ENCODE measurements at regions not wholly inside any gene's neighbourhood (a gene's known extent, or its start where the extent isn't known, plus 50 kb on each side); places are given as distances from the start of the nearest gene placed in this dataset.
A peak's percentile ranks its signal among the peaks of the same experiment; 100 is the strongest.

DNA sequence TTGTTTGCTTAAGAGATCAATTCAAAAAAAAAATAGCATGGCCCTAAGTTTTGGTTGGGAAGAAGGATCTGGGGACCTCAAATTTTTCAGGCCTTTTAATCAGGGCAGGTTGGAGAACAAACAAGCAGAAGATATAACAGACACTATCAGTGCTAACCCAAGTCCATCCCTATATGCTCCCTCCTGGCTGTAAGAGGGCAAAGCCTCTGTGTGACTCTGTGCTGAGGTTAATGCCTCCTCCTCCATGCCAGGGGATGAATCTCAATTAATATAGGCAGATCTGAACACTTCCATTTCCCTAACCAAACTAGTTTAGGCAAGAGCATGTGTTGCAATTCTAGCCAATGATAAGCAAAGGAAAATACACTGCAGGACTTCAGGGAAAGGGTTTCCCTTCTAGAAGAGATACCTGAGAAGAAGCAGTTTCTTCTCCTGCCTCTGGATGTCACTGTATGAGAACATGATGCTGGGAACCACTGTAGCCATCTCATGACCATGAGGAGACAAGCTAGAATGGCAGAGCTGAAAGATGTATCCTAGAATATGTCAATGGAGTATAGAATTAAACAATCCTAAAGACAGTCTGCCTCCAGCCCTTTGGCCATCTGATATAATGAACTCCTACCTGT, 76.0 kb downstream of the CHD9NB start:
- in situ Hi-C loops (cut with HindIII; ENCODE audit: low pct_unique_long_range_greater_than_20kb, low sequenced_read_pairs) = no loop called here
- DNase-seq (ENCODE audit: low read depth, low spot score) = peak; percentile 64

DNA sequence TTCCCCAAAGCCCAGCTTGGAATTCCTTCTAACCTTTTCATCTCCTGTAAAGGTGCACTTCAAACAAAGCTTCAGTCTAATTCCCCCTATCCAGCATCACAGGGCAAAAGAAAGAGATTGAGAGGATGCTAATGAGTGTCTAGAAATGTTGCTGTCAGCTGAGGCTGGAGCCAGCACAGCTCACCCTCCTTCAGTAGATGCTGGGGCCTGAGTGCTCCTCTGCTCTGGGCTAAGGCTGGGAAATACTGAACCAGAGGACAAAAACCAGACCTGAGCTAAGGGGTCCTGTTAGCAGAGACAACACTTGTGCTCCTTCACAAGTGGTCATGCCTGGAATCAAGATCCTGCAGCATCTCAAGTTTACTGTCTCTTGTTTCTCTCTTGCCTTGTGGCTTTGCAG, 85.0 kb downstream of the CHD9NB start:
- in situ Hi-C loops (cut with HindIII; ENCODE audit: low pct_unique_long_range_greater_than_20kb, low sequenced_read_pairs) = no loop called here
- no peak for DNase-seq (ENCODE audit: low read depth, low spot score)

DNA sequence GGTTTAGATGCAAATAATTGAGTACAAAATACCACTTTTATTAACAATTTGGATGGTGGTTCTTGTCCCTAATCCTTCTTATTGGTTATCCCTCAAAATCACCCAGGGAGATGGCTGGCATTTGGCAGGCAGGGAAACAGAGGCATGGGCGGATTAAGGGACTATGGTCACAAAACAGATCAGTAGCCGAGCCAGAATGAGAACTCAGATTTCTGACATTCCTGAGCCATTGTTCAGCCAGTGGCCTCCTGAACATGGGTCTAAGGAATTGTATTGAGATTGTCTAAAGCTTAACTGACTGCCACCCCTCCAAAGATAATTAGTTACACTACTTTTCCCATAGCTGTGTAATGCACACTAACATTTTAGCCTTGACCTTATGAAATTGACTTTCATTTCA, 88.4 kb downstream of the CHD9NB start:
- in situ Hi-C loops (cut with HindIII; ENCODE audit: low pct_unique_long_range_greater_than_20kb, low sequenced_read_pairs) = no loop called here
- DNase-seq (ENCODE audit: low read depth, low spot score) = no peak

DNA sequence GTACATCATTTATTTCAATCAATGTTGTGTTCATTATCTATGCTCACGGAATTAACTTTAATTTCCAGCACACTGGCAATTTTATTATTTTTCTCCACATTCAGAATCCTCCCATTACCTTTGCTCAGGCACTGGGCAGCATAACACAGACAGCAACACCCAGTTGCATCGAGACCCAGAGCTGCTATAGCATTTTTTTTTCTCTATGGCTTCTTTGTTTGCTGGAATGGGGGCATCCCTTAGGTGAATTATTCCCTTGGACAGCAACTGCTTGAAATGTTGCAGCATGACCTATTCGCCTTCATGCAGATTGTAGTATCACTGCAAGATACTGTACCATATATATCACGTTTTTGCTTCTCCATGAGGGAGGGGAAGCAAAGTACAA, 88.8 kb downstream of the CHD9NB start:
- DNase-seq (ENCODE audit: low read depth, low spot score) = no peak
- in situ Hi-C loops (cut with HindIII; ENCODE audit: low pct_unique_long_range_greater_than_20kb, low sequenced_read_pairs) = no loop called here

DNA sequence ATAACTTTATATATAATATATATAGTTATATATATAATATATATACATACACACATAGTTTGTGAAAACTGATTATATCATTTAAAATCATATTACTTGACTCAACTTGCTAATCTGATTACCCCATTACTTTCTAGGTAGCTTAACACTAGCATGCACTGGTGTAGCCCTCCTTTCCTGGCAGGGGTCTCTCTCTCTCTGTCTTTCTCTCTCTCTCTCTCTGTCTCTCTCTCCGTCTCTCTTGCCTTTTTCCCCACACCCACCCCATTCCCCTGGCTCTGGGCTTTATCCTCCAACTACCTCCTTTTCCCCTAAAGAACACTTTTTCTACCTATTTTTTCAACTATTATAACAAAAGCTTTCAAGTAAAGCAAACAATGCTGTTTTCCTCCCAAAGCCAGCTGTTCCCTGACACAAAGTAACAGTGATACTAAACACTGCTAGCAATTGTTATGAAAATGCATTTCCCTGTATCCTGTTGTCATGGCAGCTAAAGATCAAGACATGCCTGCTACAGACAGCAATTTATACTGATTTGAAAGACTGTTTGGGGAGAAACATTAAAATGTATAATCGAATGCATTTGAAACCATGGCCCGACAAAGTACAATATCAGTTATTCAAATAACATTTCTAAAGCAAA, 89.4 kb downstream of the CHD9NB start:
- DNase-seq (ENCODE audit: low read depth, low spot score) = no peak
- in situ Hi-C loops (cut with HindIII; ENCODE audit: low pct_unique_long_range_greater_than_20kb, low sequenced_read_pairs) = no loop called here

DNA sequence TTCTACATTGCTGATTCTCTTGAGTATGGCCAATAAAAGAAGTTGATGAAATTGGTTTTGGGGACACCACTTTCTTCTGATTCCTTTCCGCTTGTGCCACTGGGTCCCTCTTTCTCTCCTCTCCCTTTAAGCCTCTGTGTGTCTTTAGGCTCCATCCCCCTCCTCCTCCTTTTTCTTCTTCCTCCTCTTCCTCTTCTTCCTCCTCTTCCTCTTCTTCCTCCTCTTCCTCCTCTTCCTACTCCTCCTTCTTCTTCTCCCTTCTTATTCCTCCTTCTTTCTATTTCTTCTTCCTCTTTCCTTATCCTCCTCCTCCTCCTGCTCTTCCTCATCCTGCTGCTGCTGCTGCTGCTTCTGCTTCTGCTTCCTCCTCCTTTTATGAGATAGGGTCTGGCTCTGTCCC, 93.7 kb downstream of the CHD9NB start:
- no peak for DNase-seq (ENCODE audit: low read depth, low spot score)
- in situ Hi-C loops (cut with HindIII; ENCODE audit: low pct_unique_long_range_greater_than_20kb, low sequenced_read_pairs) = no loop called here

DNA sequence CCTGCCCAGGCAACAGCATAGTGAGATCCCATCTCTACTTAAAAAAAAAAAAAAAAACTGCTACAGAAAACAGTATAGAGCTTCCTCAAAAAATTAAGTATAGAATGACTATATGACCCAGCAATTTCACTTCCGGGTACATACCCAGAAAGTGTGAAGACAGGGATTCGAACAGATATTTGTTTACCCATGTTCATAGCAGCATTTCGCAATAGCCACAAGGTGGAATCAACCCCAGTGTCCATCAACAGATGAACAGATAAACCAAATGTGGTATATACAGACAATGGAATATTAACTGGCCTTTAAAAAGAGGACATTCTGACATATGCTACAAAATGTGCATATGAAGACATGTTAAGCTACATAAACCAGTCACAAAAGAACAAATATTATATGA, 95.5 kb downstream of the CHD9NB start:
- in situ Hi-C loops (cut with HindIII; ENCODE audit: low pct_unique_long_range_greater_than_20kb, low sequenced_read_pairs) = no loop called here
- no peak for DNase-seq (ENCODE audit: low read depth, low spot score)

DNA sequence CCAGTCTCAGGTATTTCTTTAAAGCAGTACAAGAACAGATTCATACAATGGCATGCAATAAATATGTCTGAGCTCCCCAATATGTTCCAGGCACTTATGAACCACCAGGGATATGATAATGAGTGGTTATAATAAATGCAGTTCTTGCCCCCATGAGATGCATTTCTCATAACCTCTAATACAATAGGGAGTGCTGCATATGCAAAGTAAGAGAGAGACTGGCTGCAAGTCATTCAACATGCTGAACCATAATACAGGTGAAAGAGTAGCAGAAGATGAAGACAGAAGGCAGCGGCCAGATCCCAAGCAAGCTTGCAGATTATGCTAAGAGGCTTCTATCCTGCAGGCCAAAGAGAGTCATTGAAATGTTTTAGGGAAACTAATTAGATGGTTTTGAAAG, 96.7 kb downstream of the CHD9NB start:
- in situ Hi-C loops (cut with HindIII; ENCODE audit: low pct_unique_long_range_greater_than_20kb, low sequenced_read_pairs) = no loop called here
- no peak for DNase-seq (ENCODE audit: low read depth, low spot score)

DNA sequence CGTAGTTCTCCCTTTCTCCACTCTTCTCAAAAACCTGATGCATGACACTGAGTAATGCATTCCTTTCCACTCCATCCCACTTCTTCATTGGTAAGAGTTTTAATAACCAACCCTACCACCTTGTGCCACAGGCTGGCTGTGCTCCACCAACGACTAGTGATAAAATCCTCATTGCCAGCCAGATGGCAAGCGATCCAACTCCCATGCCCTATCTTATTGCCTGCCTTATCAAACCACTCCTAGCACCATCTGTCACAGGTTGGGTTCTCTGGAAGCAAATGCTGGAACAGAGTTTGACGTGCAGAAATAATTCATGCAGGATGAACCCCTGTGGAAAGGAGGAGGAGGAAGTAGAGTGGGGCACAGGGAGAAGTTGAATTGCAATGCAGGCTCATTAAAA, 99.5 kb downstream of the CHD9NB start:
- in situ Hi-C loops (cut with HindIII; ENCODE audit: low pct_unique_long_range_greater_than_20kb, low sequenced_read_pairs) = no loop called here
- no peak for DNase-seq (ENCODE audit: low read depth, low spot score)

DNA sequence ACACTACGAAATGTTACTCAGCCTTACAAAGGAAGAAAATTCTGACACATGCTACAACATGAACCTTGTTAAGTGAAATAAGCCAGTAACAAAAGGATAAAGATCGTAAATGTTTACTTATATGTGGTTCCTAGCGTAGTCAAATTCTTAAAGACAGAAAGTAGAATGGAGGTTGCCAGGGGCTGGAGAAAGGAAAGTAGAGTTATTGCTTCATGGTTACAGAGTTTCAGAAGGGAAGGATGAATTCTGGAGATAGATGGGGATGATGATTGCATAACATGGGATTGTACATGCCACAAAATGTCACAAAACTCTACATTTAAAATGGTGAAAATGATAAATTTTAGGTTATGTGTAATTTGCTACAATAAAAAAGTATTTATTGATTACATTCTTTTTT, 103.8 kb downstream of the CHD9NB start:
- no peak for DNase-seq (ENCODE audit: low read depth, low spot score)
- in situ Hi-C loops (cut with HindIII; ENCODE audit: low pct_unique_long_range_greater_than_20kb, low sequenced_read_pairs) = no loop called here

DNA sequence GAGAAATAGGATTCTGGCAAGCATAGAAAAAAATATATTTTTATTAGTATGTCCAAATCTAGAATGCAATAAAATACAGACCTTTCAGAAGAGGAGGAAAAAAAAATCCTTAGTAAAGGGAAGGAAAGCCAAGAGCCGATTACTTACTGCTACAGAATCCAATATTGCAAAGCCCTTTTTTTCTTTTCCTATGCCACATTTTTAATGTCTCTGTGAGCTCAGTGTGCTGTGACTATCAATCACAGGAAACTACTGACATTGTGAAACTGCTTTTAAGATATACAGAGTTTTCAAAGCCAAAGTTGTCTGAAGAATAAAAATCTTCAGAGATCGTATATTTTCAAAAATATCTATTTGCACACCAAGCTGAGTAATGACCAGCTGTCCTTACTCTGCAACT, 120.4 kb downstream of the CHD9NB start:
- in situ Hi-C loops (cut with HindIII; ENCODE audit: low pct_unique_long_range_greater_than_20kb, low sequenced_read_pairs) = no loop called here
- DNase-seq (ENCODE audit: low read depth, low spot score) = no peak

DNA sequence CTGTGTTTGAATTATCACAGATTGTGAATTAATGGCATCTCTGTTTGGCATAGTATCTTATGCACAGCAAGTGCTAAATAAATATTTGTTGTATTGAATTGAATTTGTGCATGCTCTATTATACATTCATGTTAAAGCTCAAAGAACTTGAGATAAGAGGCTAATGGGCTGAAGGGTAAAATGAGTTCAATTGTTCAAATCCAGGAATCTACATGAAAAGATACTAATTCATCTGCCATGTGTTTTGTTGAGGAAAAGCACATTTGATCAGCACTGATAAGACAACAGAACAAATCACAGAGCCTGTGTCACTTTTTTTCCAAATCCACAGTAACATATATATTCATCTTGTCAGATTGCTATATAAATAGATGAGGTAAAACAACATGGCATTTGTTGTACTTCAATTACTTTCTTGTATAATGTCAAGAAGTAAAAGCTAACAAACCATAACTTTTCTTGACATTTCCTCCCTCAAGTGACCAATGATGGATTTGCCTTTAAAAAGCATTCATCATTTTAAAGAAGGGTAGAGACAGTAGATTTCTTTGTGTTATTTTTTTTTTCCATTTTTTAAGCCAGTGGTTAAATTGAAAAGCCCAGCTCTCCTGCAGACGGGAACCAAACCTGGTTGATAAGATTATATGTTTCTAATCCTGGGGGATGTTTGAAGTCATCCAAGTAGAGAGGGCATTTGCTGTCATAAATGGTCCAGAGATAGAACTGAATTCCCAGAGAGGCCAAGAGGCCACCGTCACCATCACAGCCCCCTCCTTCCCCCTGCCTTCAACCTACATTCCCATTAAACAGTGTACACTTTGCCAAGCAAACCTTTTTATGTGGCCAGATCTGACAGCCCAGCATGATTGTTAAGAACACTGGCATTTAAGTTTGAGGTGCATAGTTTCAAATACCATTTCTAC, 123.0 kb downstream of the CHD9NB start:
- in situ Hi-C loops (cut with HindIII; ENCODE audit: low pct_unique_long_range_greater_than_20kb, low sequenced_read_pairs) = no loop called here
- DNase-seq (ENCODE audit: low read depth, low spot score) = peak; percentile 9

DNA sequence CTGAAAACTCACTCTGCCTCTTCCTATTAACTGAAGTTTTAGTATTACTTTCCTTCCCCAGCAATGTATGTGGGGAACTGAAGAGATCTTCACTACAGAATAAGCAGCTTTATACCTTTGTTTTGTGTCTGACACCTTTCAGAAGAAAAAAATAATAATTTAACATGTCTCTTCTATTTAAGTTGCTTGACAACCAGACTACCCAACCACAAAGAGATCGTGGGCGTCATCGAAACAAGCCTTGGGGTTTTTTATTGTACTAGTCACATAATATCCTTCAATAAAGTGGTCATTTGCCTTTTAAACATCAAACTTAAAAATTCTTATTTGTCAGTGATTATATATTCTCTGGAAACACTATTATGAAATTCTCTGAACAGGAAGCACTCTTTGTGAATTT, 123.7 kb downstream of the CHD9NB start:
- no peak for DNase-seq (ENCODE audit: low read depth, low spot score)
- in situ Hi-C loops (cut with HindIII; ENCODE audit: low pct_unique_long_range_greater_than_20kb, low sequenced_read_pairs) = no loop called here

DNA sequence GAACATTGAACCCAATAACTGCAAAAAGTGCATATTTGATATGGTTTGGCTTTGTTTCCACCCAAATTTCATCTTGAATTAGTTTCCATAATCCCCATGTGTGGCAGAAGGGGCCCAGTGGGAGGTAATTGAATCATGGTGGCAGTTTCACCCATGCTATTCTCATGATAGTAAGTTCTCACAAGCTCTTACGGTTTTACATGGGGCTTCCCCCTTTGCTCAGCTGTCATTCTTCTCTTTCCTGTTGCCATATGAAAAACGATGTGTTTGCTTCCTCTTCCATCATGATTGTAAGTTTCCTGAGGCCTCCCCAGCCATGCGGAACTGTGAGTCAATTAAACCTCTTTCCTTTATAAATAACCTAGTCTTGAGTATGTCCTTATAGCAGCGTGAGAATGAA, 127.6 kb downstream of the CHD9NB start:
- no peak for DNase-seq (ENCODE audit: low read depth, low spot score)
- in situ Hi-C loops (cut with HindIII; ENCODE audit: low pct_unique_long_range_greater_than_20kb, low sequenced_read_pairs) = no loop called here

DNA sequence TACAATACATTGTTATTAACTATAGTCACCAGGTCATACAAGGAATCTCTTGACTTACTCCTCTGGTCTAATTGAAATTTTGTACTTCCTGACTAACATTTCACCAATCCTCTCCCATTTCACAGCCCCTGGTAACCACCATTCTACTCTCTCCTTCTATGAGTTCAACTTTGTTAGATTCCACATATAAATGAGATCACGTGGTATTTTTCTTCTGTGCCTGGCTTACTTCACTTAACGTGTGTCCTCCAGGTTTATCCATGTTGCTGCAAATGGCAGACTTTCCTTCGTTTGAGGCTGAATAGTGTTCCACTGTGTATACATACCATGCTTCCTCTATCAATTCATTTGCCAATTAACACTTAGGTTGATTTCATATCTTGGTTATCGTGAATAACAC, 128.5 kb downstream of the CHD9NB start:
- DNase-seq (ENCODE audit: low read depth, low spot score) = no peak
- in situ Hi-C loops (cut with HindIII; ENCODE audit: low pct_unique_long_range_greater_than_20kb, low sequenced_read_pairs) = no loop called here

DNA sequence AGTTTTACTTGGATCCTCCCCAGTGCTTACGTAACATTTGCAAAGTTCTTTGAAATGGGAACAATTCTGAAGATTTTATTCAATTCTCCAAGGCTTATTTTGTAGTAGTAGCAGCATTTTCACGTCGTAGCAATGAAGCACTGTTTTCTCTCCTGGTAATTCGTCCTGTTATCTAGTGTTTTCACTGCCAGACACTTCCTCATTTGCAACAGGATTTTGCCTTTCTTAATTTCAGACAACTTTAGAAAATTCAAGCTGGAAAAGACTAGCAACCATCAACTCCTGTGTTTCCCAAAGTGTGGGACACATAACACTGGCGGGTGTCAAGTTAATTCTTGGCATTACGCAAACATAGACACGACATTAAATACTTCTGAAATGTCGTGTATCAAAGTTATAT, 131.6 kb downstream of the CHD9NB start:
- DNase-seq (ENCODE audit: low read depth, low spot score) = no peak
- in situ Hi-C loops (cut with HindIII; ENCODE audit: low pct_unique_long_range_greater_than_20kb, low sequenced_read_pairs) = no loop called here

DNA sequence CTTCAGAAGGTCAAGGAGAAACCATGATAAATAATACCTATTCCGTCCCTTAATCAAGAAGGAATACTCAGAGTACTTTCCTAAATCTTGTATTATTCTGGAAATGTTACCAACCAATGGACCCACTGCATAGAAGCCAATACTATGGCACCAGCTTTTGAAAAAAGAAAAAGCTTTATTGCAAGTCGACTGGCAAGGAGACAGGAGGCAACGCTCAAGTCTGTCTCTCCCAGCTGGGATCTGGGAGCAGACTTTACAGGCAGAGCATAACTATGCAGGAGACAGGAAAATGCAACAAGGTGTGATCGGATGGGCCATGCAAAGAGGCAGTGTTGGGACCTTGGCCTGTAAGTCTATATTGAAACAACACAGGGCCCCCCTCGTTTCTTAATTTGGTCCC, 132.4 kb downstream of the CHD9NB start:
- in situ Hi-C loops (cut with HindIII; ENCODE audit: low pct_unique_long_range_greater_than_20kb, low sequenced_read_pairs) = no loop called here
- DNase-seq (ENCODE audit: low read depth, low spot score) = no peak

DNA sequence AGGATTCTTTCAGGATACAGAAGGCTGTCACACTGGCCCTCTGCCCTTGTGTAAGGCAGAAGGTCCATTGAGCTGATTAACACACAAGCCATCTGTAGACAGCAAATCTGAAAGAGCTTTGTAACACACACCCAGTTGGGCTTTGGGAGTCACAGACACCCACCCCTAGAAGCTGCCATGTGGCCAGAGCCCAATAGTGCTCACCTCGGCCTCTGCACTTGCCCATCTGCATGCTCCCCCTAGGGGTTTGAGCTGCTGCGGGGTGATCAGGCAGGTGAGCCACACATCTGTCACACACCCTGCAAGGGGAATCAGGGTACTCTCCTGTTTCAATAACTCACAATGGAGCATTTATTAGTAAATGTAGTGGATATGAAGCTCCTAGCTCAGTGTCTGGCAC, 138.3 kb downstream of the CHD9NB start:
- no peak for DNase-seq (ENCODE audit: low read depth, low spot score)

More for the DNA sequence above, 138.3 kb downstream of the CHD9NB start:
- in situ Hi-C loops (cut with HindIII; ENCODE audit: low pct_unique_long_range_greater_than_20kb, low sequenced_read_pairs) = no loop called here
